Heart right ventricle (tissue), 16 donors: ENCODE measurements at regions not wholly inside any gene's neighbourhood (a gene's known extent, or its start where the extent isn't known, plus 50 kb on each side); places are given as distances from the start of the nearest gene placed in this dataset.

Source experiments
- ATAC-seq, 8 donors: fragments of 200-7000 bp; cut with Tn5 transposase; one replicate each; pipeline ENCODE4 v1.9.1; 2020; ENCODE audit warnings: mild to moderate bottlenecking in 8 of 8, moderate library complexity in 8 of 8, moderate number of reproducible peaks in 1 of 8
- DNase-seq, 2 donors: peaks; one replicate each; pipeline ENCODE4 v3.0.0-alpha.2; 2020
- H3K27ac ChIP-seq, 10 donors: fragments of 200-600 bp; sonication (generic) in 2 of 10; one replicate each; pipeline versions ENCODE4 v1.5.0 to v1.8.0; 2020 to 2022; ENCODE audit warnings: mild to moderate bottlenecking in 3 of 10
- H3K27me3 ChIP-seq, 7 donors: fragments of 200-600 bp; one replicate each; pipeline ENCODE4 v1.8.0; 2021 to 2022; ENCODE audit warnings: mild to moderate bottlenecking in 2 of 7
- H3K36me3 ChIP-seq, 9 donors: fragments of 200-600 bp; sonication (generic) in 1 of 9; one replicate each; pipeline versions ENCODE4 v1.5.0 to v1.8.0; 2020 to 2022; ENCODE audit warnings: mild to moderate bottlenecking in 2 of 9
- H3K4me1 ChIP-seq, 9 donors: fragments of 200-600 bp; sonication (generic) in 1 of 9; one replicate each; pipeline versions ENCODE4 v1.5.0 to v1.8.0; 2020 to 2022; ENCODE audit warnings: mild to moderate bottlenecking in 4 of 9
- H3K4me3 ChIP-seq, 10 donors: fragments of 200-600 bp; sonication (generic) in 2 of 10; one replicate each; pipeline versions ENCODE4 v1.5.0 to v1.8.0; 2020 to 2022; ENCODE audit warnings: mild to moderate bottlenecking in 7 of 10, moderate library complexity in 2 of 10
- H3K9me3 ChIP-seq, 11 donors: fragments of 200-600 bp in 10 of 11; sonication (generic) in 2 of 11; one replicate each; pipeline versions ENCODE4 v1.5.0 to v1.8.0; 2013 to 2022; ENCODE audit warnings: mild to moderate bottlenecking in 2 of 11, control low read depth in 1 of 11, moderate library complexity in 1 of 11
- WGBS, 2 donors: extraction: QIAGEN DNeasy Blood & Tissue Kit; methylation state at CpG; one replicate each; pipeline ENCODE4 v1.1.7; 2013; ENCODE audit warnings: inconsistent platforms in 1 of 2; 5-methylcytosine and 5-hydroxymethylcytosine counted together
- intact Hi-C, 10 donors: fragments of 100-400 bp; cut with DNase I; formaldehyde crosslinking; loops; one replicate each; pipeline versions ENCODE4 v1.11.1 to v1.14.2; 2022
- TF ChIP-seq, protein P1 (sequence below), 9 donors: fragments of 200-600 bp; sonication (generic) in 2 of 9; IDR thresholded peaks; one replicate each; pipeline versions ENCODE4 v1.5.0 to v1.8.0; 2021 to 2022; ENCODE audit warnings: antibody characterized with exemption in 9 of 9, mild to moderate bottlenecking in 5 of 9, moderate library complexity in 1 of 9
- donor health status: Arrhythmogenic right ventricular cardiomyopathy.
- donor health status: ischemic (EF 13 %, LVEDD 7.1; RV severe dilation, severe dysfunction).
- donor health status: healthy with polysubstance abuse.
- donor health status: DM: no; HTN: yes; CAD: no.
- donor health status: DM: no; HTN: no; CAD: no.
- donor health status: ischemic (EF 25% LVEDD 6.9; RV normal size, moderate dysfunction).
- donor health status: ischemic (EF 25% LVEDD 5.7; RV mildly dilated, moderate dysfunction).
- donor health status: healthy.
- donor health status: DM: yes; HTN: yes; CAD: no.
- donor health status: Ischemic cardiomyopathy.
- donor health status: ischemic (EF 35%, LVEDD 5.7; RV mildly dilated, moderate dysfunction).
- donor health status: nonischemic (EF 11% LVEDD 7.7; RV severe dilation, severe dysfunction).
- donor health status: DM: yes; HTN: yes; CAD: no.
- donor health status: PGD.
- donor health status: ischemic (EF 29% LVEDD 5.4; RV normal size, mild dysfunction).
- donor health status: nonischemic (EF 23%, LVEDD 6.1; RV moderate dilation, normal function).

- ATAC-seq (peak in 2 of 8 donors; percentile 20 to 47), DNase-seq (no peak)
- no peaks in the 10 kb centered on the region for H3K27me3 ChIP-seq
- peaks cover 0 to 2% (median 0%) of the 10 kb centered on the region in 11 donors for H3K9me3 ChIP-seq
- no peaks in the 10 kb centered on the region for H3K4me1 ChIP-seq
- H3K27ac ChIP-seq, result no peak overlapping the region
- no peaks in the 10 kb centered on the region for H3K36me3 ChIP-seq
- intact Hi-C loops, result no loop called here
- H3K4me3 ChIP-seq, result no peak overlapping the region
- TF ChIP-seq, protein P1, sequence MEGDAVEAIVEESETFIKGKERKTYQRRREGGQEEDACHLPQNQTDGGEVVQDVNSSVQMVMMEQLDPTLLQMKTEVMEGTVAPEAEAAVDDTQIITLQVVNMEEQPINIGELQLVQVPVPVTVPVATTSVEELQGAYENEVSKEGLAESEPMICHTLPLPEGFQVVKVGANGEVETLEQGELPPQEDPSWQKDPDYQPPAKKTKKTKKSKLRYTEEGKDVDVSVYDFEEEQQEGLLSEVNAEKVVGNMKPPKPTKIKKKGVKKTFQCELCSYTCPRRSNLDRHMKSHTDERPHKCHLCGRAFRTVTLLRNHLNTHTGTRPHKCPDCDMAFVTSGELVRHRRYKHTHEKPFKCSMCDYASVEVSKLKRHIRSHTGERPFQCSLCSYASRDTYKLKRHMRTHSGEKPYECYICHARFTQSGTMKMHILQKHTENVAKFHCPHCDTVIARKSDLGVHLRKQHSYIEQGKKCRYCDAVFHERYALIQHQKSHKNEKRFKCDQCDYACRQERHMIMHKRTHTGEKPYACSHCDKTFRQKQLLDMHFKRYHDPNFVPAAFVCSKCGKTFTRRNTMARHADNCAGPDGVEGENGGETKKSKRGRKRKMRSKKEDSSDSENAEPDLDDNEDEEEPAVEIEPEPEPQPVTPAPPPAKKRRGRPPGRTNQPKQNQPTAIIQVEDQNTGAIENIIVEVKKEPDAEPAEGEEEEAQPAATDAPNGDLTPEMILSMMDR (IDR thresholded peaks at IDR 0.05), result no peak
- 58 to 63% methylated on average over 2 of the region's 2 CpGs for WGBS, 2 donors
Measured at GRCh38 chr11:91653079-91653754, 571.4 kb upstream of the FAT3 start.

DNA sequence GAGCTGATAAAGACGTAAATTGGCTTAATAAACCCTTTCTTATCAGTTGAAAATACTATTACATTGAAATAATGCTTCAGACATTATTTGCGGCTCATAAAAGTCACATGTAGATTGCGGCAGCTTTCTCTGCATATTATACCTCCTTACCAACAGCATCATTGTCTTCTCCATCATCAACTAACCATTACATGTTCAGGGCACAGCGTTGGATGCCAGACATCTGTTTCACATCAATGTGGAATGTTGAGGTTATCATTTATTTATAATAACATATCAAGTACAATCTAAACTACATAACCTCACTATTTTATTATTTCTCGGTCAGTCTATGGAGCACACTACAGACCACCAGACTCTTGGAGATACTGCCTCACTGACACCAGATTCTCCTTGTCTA, 573.8 kb upstream of the FAT3 start:
- Histone ChIP-seq H3K27me3 (no peaks in the 10 kb centered on the region), H3K9me3 (no peaks in the 10 kb centered on the region), H3K4me3 (no peak overlapping the region), H3K4me1 (no peaks in the 10 kb centered on the region), H3K36me3 (no peaks in the 10 kb centered on the region), H3K27ac (no peak overlapping the region)
- WGBS, 2 donors, result 71 to 73% methylated on average over 5 of the region's 5 CpGs
- TF ChIP-seq, protein P1 (IDR thresholded peaks at IDR 0.05), result no peak
- intact Hi-C loops, result no loop called here
- DNase-seq, result no peak
- no peak for ATAC-seq

DNA sequence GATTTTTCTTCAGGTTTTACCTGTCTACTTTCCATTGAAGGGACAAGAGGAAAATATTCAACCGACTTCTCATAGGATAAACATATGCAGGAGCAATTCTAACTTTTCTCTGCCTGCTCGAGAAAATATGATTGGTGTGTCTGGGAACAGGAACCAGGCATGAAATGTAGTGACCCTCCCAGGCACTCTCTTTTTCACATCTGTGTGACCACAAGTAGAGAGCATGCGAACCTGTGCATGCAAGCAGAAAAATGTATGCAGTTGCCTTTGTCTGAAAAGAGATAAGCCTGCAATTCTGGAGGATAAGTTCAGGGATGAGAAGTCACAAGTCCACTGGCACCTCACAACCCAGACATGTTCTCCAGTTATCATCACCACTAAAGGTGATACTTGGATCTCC, 583.5 kb upstream of the FAT3 start:
- ATAC-seq (no peak), DNase-seq (no peak)
- TF ChIP-seq, protein P1 (IDR thresholded peaks at IDR 0.05), result no peak
- no peaks in the 10 kb centered on the region for H3K27me3 ChIP-seq
- H3K4me1 ChIP-seq, result no peaks in the 10 kb centered on the region
- no peak overlapping the region for H3K4me3 ChIP-seq
- H3K9me3 ChIP-seq, result no peaks in the 10 kb centered on the region
- H3K27ac ChIP-seq, result no peak overlapping the region
- no peaks in the 10 kb centered on the region for H3K36me3 ChIP-seq
- intact Hi-C loops, result no loop called here
- 86 to 92% methylated on average over 3 of the region's 3 CpGs for WGBS, 2 donors

GRCh38 chr11:91639359-91639758, 585.3 kb upstream of the FAT3 start:
- no peaks in the 10 kb centered on the region for H3K27me3 ChIP-seq
- intact Hi-C loops, result no loop called here
- WGBS, 2 donors, result 77 to 86% methylated on average over 2 of the region's 2 CpGs
- no peak overlapping the region for H3K4me3 ChIP-seq
- DNase-seq, result no peak
- no peaks in the 10 kb centered on the region for H3K9me3 ChIP-seq
- no peaks in the 10 kb centered on the region for H3K36me3 ChIP-seq
- ATAC-seq, result no peak
- TF ChIP-seq, protein P1 (IDR thresholded peaks at IDR 0.05), result no peak
- H3K4me1 ChIP-seq, result no peaks in the 10 kb centered on the region
- H3K27ac ChIP-seq, result no peak overlapping the region
